Breast epithelium (tissue), 3 donors: ENCODE measurements at regions not wholly inside any gene's neighbourhood (a gene's known extent, or its start where the extent isn't known, plus 50 kb on each side); places are given as distances from the start of the nearest gene placed in this dataset.

Experiments
- POLR2A ChIP-seq: fragments of 450-650 bp; IDR thresholded peaks from one replicate; pipeline ENCODE4 v1.6.1; 2016; ENCODE audit warnings: antibody characterized with exemption, mild to moderate bottlenecking, moderate library complexity
- POLR2AphosphoS5 ChIP-seq, 3 donors: sonication (generic); formaldehyde crosslinking; IDR thresholded peaks; one replicate each; pipeline ENCODE4 v1.6.1; 2017; ENCODE audit warnings: antibody characterized with exemption in 3 of 3
- TF ChIP-seq, protein P1 (sequence below), 3 donors: fragments of 450-650 bp; IDR thresholded peaks; one replicate each; pipeline ENCODE4 v1.5.1; 2016 to 2017; ENCODE audit warnings: antibody characterized with exemption in 3 of 3, mild to moderate bottlenecking in 3 of 3, moderate library complexity in 3 of 3

DNA sequence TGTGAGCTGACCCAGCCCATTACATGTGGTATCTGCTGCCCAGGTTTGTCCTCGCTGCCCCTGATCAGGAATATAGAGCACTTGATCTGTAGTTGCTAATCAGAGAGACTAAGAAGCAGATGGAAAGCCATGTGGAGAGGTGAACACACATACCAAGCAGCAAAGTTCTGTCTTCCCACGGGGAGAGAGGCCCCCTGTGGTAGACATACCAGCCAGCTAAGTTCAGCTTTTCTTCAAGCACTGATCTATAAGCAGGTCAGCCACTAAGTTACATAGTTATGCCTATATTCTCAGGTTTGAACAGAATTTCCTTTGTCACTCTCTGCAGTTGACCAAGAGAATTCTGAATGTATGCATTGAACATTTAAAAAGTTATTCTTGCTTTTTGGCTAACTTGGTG, 76.4 kb downstream of the DDX3Y start:
- TF ChIP-seq POLR2AphosphoS5 (IDR thresholded peaks at IDR 0.05) = no peak
- TF ChIP-seq, protein P1, sequence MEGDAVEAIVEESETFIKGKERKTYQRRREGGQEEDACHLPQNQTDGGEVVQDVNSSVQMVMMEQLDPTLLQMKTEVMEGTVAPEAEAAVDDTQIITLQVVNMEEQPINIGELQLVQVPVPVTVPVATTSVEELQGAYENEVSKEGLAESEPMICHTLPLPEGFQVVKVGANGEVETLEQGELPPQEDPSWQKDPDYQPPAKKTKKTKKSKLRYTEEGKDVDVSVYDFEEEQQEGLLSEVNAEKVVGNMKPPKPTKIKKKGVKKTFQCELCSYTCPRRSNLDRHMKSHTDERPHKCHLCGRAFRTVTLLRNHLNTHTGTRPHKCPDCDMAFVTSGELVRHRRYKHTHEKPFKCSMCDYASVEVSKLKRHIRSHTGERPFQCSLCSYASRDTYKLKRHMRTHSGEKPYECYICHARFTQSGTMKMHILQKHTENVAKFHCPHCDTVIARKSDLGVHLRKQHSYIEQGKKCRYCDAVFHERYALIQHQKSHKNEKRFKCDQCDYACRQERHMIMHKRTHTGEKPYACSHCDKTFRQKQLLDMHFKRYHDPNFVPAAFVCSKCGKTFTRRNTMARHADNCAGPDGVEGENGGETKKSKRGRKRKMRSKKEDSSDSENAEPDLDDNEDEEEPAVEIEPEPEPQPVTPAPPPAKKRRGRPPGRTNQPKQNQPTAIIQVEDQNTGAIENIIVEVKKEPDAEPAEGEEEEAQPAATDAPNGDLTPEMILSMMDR (IDR thresholded peaks at IDR 0.05) = no peak
- TF ChIP-seq POLR2A = no peak
